SU-DHL-6 (cell line): ENCODE measurements at regions not wholly inside any gene's neighbourhood (a gene's known extent, or its start where the extent isn't known, plus 50 kb on each side); places are given as distances from the start of the nearest gene placed in this dataset.

ENCODE experiments used
- H2AFZ ChIP-seq: fragments of 200-600 bp; sonication (generic); 2 replicates; pipeline ENCODE4 v1.6.1; 2014; ENCODE audit warnings: low read depth, mild to moderate bottlenecking, moderate library complexity, mixed read lengths, antibody characterized with exemption, low read length; ENCODE audit not compliant: severe bottlenecking
- H3F3A ChIP-seq: fragments of 200-600 bp; shearing (Covaris generic); 2 replicates; pipeline ENCODE4 v1.6.0; 2016; ENCODE audit warnings: antibody characterized with exemption, mild to moderate bottlenecking; ENCODE audit not compliant: insufficient read depth
- H3K27ac ChIP-seq: fragments of 200-600 bp; sonication (generic); 2 replicates; pipeline ENCODE4 v1.5.1; 2016; ENCODE audit warnings: low read depth, mild to moderate bottlenecking, low read length, moderate library complexity, mixed read lengths
- H3K27me3 ChIP-seq: fragments of 200-600 bp; sonication (generic), shearing (Covaris generic); 2 replicates; pipeline ENCODE4 v1.6.0; 2014; ENCODE audit warnings: mild to moderate bottlenecking, low read length
- H3K36me3 ChIP-seq: fragments of 200-600 bp; sonication (generic); 2 replicates; pipeline ENCODE4 v1.6.1; 2014; ENCODE audit warnings: mild to moderate bottlenecking, low read length, mixed read lengths
- H3K4me2 ChIP-seq: fragments of 300-600, 200-600 bp; shearing (Covaris generic), sonication (generic); 2 replicates; pipeline ENCODE4 v1.6.0; 2014; ENCODE audit warnings: low read length, low read depth, mild to moderate bottlenecking; ENCODE audit not compliant: poor library complexity, severe bottlenecking
- H3K4me3 ChIP-seq: fragments of 200-600 bp; sonication (generic); 2 replicates; pipeline ENCODE4 v1.5.1; 2014; ENCODE audit warnings: antibody characterized with exemption, low read length, mild to moderate bottlenecking, mixed read lengths; ENCODE audit not compliant: insufficient read depth, poor library complexity, severe bottlenecking
- H3K79me2 ChIP-seq: fragments of 200-600 bp; sonication (generic); 2 replicates; pipeline ENCODE4 v1.6.1; 2014; ENCODE audit warnings: mild to moderate bottlenecking, low read length, moderate library complexity; ENCODE audit not compliant: insufficient read depth
- H3K9ac ChIP-seq: fragments of 200-600 bp; sonication (generic); 2 replicates; pipeline ENCODE4 v1.7.0; 2014; ENCODE audit warnings: mild to moderate bottlenecking, low read length
- H3K9me2 ChIP-seq: fragments of 200-600 bp; sonication (generic); replicated peaks from 2 replicates; pipeline ENCODE4 v1.6.1; 2014; ENCODE audit warnings: low read length; ENCODE audit not compliant: insufficient read depth
- H3K9me3 ChIP-seq: fragments of 200-600 bp; sonication (generic); 2 replicates; pipeline ENCODE4 v1.6.1; 2014; ENCODE audit warnings: low read length, mixed read lengths; ENCODE audit not compliant: insufficient read depth
- H4K20me1 ChIP-seq: fragments of 200-600 bp; sonication (generic); 2 replicates; pipeline ENCODE4 v1.6.1; 2014; ENCODE audit warnings: low read depth, mild to moderate bottlenecking, antibody characterized with exemption, low read length, moderate library complexity, mixed read lengths
- EZH2phosphoT487 ChIP-seq: fragments of 200-600 bp; sonication (generic), shearing (Covaris generic); conservative IDR thresholded peaks from 2 replicates; pipeline ENCODE4 v1.6.1; 2018; ENCODE audit warnings: mild to moderate bottlenecking, antibody characterized with exemption, low read length, moderate library complexity, mixed read lengths
- TF ChIP-seq, protein P1 (sequence below): fragments of 200-600 bp; sonication (generic); IDR thresholded peaks from one replicate; pipeline ENCODE4 v1.5.1; 2017; ENCODE audit warnings: antibody characterized with exemption, mild to moderate bottlenecking, low read length, moderate library complexity; ENCODE audit not compliant: insufficient read depth, poor library complexity, severe bottlenecking

DNA sequence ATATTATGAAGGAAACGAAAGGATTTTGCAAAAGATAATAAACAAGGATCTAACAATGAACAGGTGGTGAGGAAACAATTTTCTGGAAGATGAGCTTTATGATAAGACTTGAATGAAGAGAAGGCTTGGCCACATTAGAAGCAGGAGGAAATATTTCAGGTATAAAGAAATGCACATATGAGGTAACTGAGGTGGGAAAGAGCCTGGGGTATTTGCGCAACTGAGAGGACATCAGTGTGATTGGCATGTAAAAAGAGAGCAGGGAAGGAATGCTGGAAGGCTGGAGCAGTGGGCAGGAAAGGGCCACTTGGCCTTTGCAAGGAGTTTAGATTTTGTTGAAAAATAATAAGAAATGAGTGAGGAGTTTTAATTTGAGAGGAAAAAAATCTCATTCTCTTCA lies 414.4 kb upstream of the TMCO5A start:
- Histone ChIP-seq H3K36me3 (no peaks in the 10 kb centered on the region), H3K27ac (no peak overlapping the region), H4K20me1 (no peaks in the 10 kb centered on the region), H3K4me2 (no peak overlapping the region), H3K79me2 (no peaks in the 10 kb centered on the region), H3K9me3 (no peaks in the 10 kb centered on the region), H3K9me2 (no peaks in the 10 kb centered on the region), H3K27me3 (no peaks in the 10 kb centered on the region), H3K9ac (no peak overlapping the region), H2AFZ (no peak overlapping the region), H3F3A (no peaks in the 10 kb centered on the region), H3K4me3 (no peak overlapping the region)
- TF ChIP-seq, protein P1, sequence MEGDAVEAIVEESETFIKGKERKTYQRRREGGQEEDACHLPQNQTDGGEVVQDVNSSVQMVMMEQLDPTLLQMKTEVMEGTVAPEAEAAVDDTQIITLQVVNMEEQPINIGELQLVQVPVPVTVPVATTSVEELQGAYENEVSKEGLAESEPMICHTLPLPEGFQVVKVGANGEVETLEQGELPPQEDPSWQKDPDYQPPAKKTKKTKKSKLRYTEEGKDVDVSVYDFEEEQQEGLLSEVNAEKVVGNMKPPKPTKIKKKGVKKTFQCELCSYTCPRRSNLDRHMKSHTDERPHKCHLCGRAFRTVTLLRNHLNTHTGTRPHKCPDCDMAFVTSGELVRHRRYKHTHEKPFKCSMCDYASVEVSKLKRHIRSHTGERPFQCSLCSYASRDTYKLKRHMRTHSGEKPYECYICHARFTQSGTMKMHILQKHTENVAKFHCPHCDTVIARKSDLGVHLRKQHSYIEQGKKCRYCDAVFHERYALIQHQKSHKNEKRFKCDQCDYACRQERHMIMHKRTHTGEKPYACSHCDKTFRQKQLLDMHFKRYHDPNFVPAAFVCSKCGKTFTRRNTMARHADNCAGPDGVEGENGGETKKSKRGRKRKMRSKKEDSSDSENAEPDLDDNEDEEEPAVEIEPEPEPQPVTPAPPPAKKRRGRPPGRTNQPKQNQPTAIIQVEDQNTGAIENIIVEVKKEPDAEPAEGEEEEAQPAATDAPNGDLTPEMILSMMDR = no peak
- no peak for TF ChIP-seq EZH2phosphoT487

DNA sequence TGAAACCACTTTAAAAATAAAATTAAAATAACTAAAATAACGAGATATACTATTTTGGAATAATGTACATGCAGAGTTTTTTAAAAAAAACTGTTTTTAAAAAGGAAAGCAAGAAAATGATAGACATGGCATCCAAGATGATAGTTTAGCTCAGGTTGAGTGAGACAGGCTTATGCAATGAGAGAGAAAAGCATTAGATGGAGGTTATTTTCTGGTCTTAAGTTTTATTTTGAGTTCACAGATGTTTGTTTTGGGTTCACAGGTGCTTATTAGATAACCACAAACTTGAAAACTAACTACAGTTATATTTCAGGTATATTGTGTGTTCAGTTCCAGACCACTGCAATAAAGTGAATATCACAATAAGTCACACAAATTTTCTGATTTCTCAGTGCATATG lies 413.6 kb upstream of the TMCO5A start:
- no peaks in the 10 kb centered on the region for H3K9me3 ChIP-seq
- no peaks in the 10 kb centered on the region for H3K27me3 ChIP-seq
- H3K9me2 ChIP-seq = no peaks in the 10 kb centered on the region
- no peaks in the 10 kb centered on the region for H3F3A ChIP-seq
- H3K79me2 ChIP-seq = no peaks in the 10 kb centered on the region
- no peak overlapping the region for H3K4me2 ChIP-seq
- no peaks in the 10 kb centered on the region for H4K20me1 ChIP-seq
- H3K27ac ChIP-seq = no peak overlapping the region
- no peaks in the 10 kb centered on the region for H3K36me3 ChIP-seq
- no peak overlapping the region for H3K9ac ChIP-seq
- H2AFZ ChIP-seq = no peak overlapping the region
- H3K4me3 ChIP-seq = no peak overlapping the region
- no peak for TF ChIP-seq EZH2phosphoT487
- TF ChIP-seq, protein P1 = no peak

DNA sequence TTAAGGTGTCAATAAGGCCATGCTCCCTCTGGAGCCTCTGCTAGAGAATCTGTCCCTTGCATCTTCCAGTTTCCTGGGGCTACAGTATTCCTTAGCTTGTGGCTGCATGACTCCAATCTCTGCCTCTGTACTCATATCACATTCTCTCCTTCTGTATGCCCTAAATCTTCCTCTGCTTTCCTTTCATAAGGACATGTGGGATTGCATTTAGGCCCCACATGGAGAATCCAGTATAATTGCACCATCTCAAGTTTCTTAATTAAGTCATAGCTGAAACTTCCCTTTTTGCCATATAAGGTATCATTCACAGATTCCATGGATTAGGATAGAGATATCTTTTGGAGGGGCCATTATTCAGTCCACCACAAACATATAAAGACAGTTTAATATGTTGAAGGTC lies 409.8 kb upstream of the TMCO5A start:
- H3K9me2 ChIP-seq = no peaks in the 10 kb centered on the region
- no peaks in the 10 kb centered on the region for H3K9me3 ChIP-seq
- H3K79me2 ChIP-seq = no peaks in the 10 kb centered on the region
- H3K27ac ChIP-seq = no peak overlapping the region
- TF ChIP-seq EZH2phosphoT487 = no peak
- TF ChIP-seq, protein P1 = no peak
- no peaks in the 10 kb centered on the region for H4K20me1 ChIP-seq
- no peak overlapping the region for H3K4me2 ChIP-seq
- H3K36me3 ChIP-seq = no peaks in the 10 kb centered on the region
- no peaks in the 10 kb centered on the region for H3K27me3 ChIP-seq
- no peak overlapping the region for H3K4me3 ChIP-seq
- H3K9ac ChIP-seq = no peak overlapping the region
- no peak overlapping the region for H2AFZ ChIP-seq
- no peaks in the 10 kb centered on the region for H3F3A ChIP-seq
